ENCODE measurements at regions not wholly inside any gene's neighbourhood (a gene's known extent, or its start where the extent isn't known, plus 50 kb on each side); places are given as distances from the start of the nearest gene placed in this dataset.

DNA sequence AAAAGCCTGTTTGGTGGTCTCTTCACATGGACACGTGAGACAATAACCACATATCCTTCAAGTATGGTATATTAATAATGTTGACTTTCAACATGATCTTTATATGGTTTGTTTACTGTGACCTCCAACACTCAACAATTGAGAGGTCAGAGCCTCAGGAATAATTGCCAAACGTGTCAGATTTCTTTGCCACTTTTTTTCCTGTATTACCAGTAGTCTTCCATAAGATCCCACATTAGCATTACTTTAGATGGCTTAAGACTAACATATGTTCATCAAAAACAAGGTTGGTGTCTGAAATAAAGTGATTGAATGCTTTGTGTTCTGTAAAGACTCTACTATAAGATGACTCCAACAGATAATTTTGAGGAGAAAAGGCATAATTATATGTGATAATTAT, 118.7 kb upstream of the F3 start:
- TF ChIP-seq, protein P1, sequence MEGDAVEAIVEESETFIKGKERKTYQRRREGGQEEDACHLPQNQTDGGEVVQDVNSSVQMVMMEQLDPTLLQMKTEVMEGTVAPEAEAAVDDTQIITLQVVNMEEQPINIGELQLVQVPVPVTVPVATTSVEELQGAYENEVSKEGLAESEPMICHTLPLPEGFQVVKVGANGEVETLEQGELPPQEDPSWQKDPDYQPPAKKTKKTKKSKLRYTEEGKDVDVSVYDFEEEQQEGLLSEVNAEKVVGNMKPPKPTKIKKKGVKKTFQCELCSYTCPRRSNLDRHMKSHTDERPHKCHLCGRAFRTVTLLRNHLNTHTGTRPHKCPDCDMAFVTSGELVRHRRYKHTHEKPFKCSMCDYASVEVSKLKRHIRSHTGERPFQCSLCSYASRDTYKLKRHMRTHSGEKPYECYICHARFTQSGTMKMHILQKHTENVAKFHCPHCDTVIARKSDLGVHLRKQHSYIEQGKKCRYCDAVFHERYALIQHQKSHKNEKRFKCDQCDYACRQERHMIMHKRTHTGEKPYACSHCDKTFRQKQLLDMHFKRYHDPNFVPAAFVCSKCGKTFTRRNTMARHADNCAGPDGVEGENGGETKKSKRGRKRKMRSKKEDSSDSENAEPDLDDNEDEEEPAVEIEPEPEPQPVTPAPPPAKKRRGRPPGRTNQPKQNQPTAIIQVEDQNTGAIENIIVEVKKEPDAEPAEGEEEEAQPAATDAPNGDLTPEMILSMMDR (IDR thresholded peaks at IDR 0.05), result no peak
- no peak for TF ChIP-seq POLR2A (IDR thresholded peaks at IDR 0.05)

Data from testis (tissue), 2 donors.